GM23338 (cell line): ENCODE measurements at regions not wholly inside any gene's neighbourhood (a gene's known extent, or its start where the extent isn't known, plus 50 kb on each side); places are given as distances from the start of the nearest gene placed in this dataset.

ENCODE experiments used
- ATAC-seq: fragments of 200-7000 bp; cut with Tn5 transposase; 3 replicates; pipeline ENCODE4 v1.9.1; 2020
- DNase-seq: peaks from one replicate; pipeline ENCODE4 v3.0.0-alpha.2; 2015; ENCODE audit warnings: low spot score
- H2AFZ ChIP-seq: fragments of 200-600 bp; sonication (generic); 2 replicates; pipeline ENCODE4 v1.8.0; 2016; ENCODE audit warnings: antibody characterized with exemption, mild to moderate bottlenecking, moderate library complexity
- H3F3A ChIP-seq: fragments of 200-600 bp; sonication (generic); replicated peaks from 2 replicates; pipeline ENCODE4 v1.8.0; 2017; ENCODE audit warnings: antibody characterized with exemption, mixed run types, low read depth
- H3K27ac ChIP-seq: fragments of 200-600 bp; sonication (generic); 2 replicates; pipeline ENCODE4 v1.6.1; 2016; ENCODE audit warnings: low read depth
- H3K27me3 ChIP-seq: fragments of 200-600 bp; sonication (generic); 2 replicates; pipeline ENCODE4 v1.8.0; 2016; ENCODE audit warnings: mild to moderate bottlenecking, mixed run types, moderate library complexity; ENCODE audit not compliant: insufficient read depth
- H3K36me3 ChIP-seq: fragments of 200-600 bp; sonication (generic); 2 replicates; pipeline ENCODE4 v1.8.0; 2016; ENCODE audit warnings: mild to moderate bottlenecking; ENCODE audit not compliant: insufficient read depth
- H3K4me1 ChIP-seq: fragments of 200-600 bp; sonication (generic); 2 replicates; pipeline ENCODE4 v1.8.0; 2016; ENCODE audit warnings: mild to moderate bottlenecking, moderate library complexity; ENCODE audit not compliant: insufficient read depth
- H3K4me2 ChIP-seq: fragments of 200-600 bp; sonication (generic); 2 replicates; pipeline ENCODE4 v1.7.1; 2017; ENCODE audit warnings: mixed run types
- H3K4me3 ChIP-seq: fragments of 200-600 bp; sonication (generic); 2 replicates; pipeline ENCODE4 v1.6.1; 2016; ENCODE audit warnings: mixed run types
- H3K79me2 ChIP-seq: fragments of 200-600 bp; sonication (generic); replicated peaks from 2 replicates; pipeline ENCODE4 v1.8.0; 2017; ENCODE audit warnings: mild to moderate bottlenecking; ENCODE audit not compliant: insufficient read depth
- H3K9me2 ChIP-seq: fragments of 200-600 bp; sonication (generic); 2 replicates; pipeline ENCODE4 v1.8.0; 2017; ENCODE audit not compliant: insufficient read depth
- H4K20me1 ChIP-seq: fragments of 200-600 bp; sonication (generic); replicated peaks from 2 replicates; pipeline ENCODE4 v1.8.0; 2017; ENCODE audit warnings: mild to moderate bottlenecking; ENCODE audit not compliant: insufficient read depth
- H3K27ac Mint-ChIP-seq: 2 replicates; pipeline ENCODE4 v1.8.0; 2020; ENCODE audit warnings: inconsistent platforms, mild to moderate bottlenecking, moderate library complexity, mixed read lengths
- H3K27me3 Mint-ChIP-seq: 3 replicates; pipeline ENCODE4 v1.8.0; 2022; ENCODE audit warnings: low read depth, mild to moderate bottlenecking, moderate library complexity, mixed read lengths, inconsistent platforms; ENCODE audit not compliant: insufficient read depth, poor library complexity
- H3K36me3 Mint-ChIP-seq: 3 replicates; pipeline ENCODE4 v1.8.0; 2021; ENCODE audit warnings: low read depth, mild to moderate bottlenecking, inconsistent platforms, moderate library complexity, mixed read lengths
- H3K4me1 Mint-ChIP-seq: 3 replicates; pipeline ENCODE4 v1.8.0; 2020; ENCODE audit warnings: mild to moderate bottlenecking, inconsistent platforms, mixed read lengths
- H3K4me3 Mint-ChIP-seq: 3 replicates; pipeline ENCODE4 v1.8.0; 2021; ENCODE audit warnings: moderate library complexity, mild to moderate bottlenecking, inconsistent platforms, mixed read lengths
- H3K9me3 Mint-ChIP-seq: 3 replicates; pipeline ENCODE4 v1.8.0; 2020; ENCODE audit warnings: moderate library complexity, mild to moderate bottlenecking, inconsistent platforms, mixed read lengths
- CREB1 ChIP-seq: fragments of 250-450 bp; sonication (Bioruptor Pico); IDR thresholded peaks from 2 replicates; pipeline ENCODE4 v1.5.0; 2020; ENCODE audit warnings: low read depth, mild to moderate bottlenecking, moderate library complexity
- CTCF ChIP-seq, 2 experiments: fragments of 200-600 bp in 1 of 2; sonication (generic) in 1 of 2; conservative IDR thresholded peaks; 2 replicates each; pipeline versions ENCODE4 v1.5.1 to v1.6.1; 2016 to 2017; ENCODE audit warnings: antibody characterized with exemption in 2 of 2, low read depth in 2 of 2, mild to moderate bottlenecking in 2 of 2, moderate library complexity in 1 of 2
- ETS1 ChIP-seq: IDR thresholded peaks from 2 replicates; pipeline ENCODE4 v1.6.1; 2016; ENCODE audit warnings: antibody characterized with exemption
- EZH2 ChIP-seq: fragments of 200-600 bp; sonication (generic); IDR thresholded peaks from one replicate; pipeline ENCODE4 v1.8.0; 2017; ENCODE audit warnings: antibody characterized with exemption, mild to moderate bottlenecking, low read depth; ENCODE audit not compliant: unreplicated experiment
- EZH2phosphoT487 ChIP-seq: fragments of 200-600 bp; sonication (generic); IDR thresholded peaks from one replicate; pipeline ENCODE4 v1.8.1; 2018; ENCODE audit warnings: antibody characterized with exemption; ENCODE audit not compliant: unreplicated experiment
- JUNB ChIP-seq: IDR thresholded peaks from one replicate; pipeline ENCODE4 v1.6.1; 2016; ENCODE audit warnings: antibody characterized with exemption; ENCODE audit not compliant: unreplicated experiment
- NANOG ChIP-seq: IDR thresholded peaks from 2 replicates; pipeline ENCODE4 v1.6.1; 2016; ENCODE audit warnings: antibody characterized with exemption, borderline replicate concordance
- POLR2AphosphoS5 ChIP-seq: IDR thresholded peaks from 2 replicates; pipeline ENCODE4 v1.6.1; 2016; ENCODE audit warnings: antibody characterized with exemption, low read depth
- REST ChIP-seq: IDR thresholded peaks from one replicate; pipeline ENCODE4 v1.6.1; 2018; ENCODE audit warnings: antibody characterized with exemption; ENCODE audit not compliant: unreplicated experiment
- STAT1 ChIP-seq: IDR thresholded peaks from one replicate; pipeline ENCODE4 v1.6.1; 2016; ENCODE audit warnings: antibody characterized with exemption; ENCODE audit not compliant: unreplicated experiment
- ZNF331 ChIP-seq: fragments of 250-450 bp; sonication (Bioruptor Pico); IDR thresholded peaks from 2 replicates; pipeline ENCODE4 v1.5.0; 2020; ENCODE audit warnings: low read depth, mild to moderate bottlenecking, moderate library complexity
- ZNF462 ChIP-seq: fragments of 250-450 bp; sonication (Bioruptor Pico); IDR thresholded peaks from 2 replicates; pipeline ENCODE4 v1.5.0; 2020; ENCODE audit warnings: mild to moderate bottlenecking, moderate library complexity

GRCh38 chr14:34201909-34202637, 251.2 kb upstream of the EGLN3 start:
- no peaks in the 10 kb centered on the region for H3K36me3 Mint-ChIP-seq
- H3K4me3 ChIP-seq: no peak overlapping the region
- H3K27me3 Mint-ChIP-seq: peaks cover 1% of the 10 kb centered on the region
- H3K9me3 Mint-ChIP-seq: peaks cover 5% of the 10 kb centered on the region; the same call in 1 of the 3 replicates
- no peaks in the 10 kb centered on the region for H4K20me1 ChIP-seq
- TF ChIP-seq POLR2AphosphoS5 (no peak), CTCF (conservative IDR thresholded peaks at IDR 0.05; ENCODE audit: low read depth in 2 of 2) (no peak), NANOG (no peak), EZH2phosphoT487 (no peak), ZNF462 (CRISPR knock-in tag) (no peak), ETS1 (no peak), ZNF331 (CRISPR knock-in tag) (no peak), REST (no peak), EZH2 (no peak), STAT1 (no peak), CREB1 (no peak), JUNB (no peak)
- no peaks in the 10 kb centered on the region for H3F3A ChIP-seq
- no peak overlapping the region for H3K4me2 ChIP-seq
- 0 out of 2 replicates have a peak, but pooled peaks cover 4% of the 10 kb centered on the region for H3K9me2 ChIP-seq
- H3K4me3 Mint-ChIP-seq: no peak overlapping the region
- no peaks in the 10 kb centered on the region for H3K4me1 ChIP-seq
- DNase-seq (no peak), ATAC-seq (no peak)
- H3K4me1 Mint-ChIP-seq: no peaks in the 10 kb centered on the region
- no peak overlapping the region for H3K27ac Mint-ChIP-seq
- no peaks in the 10 kb centered on the region for H3K79me2 ChIP-seq
- H3K36me3 ChIP-seq: no peaks in the 10 kb centered on the region
- H2AFZ ChIP-seq: no peak overlapping the region
- H3K27me3 ChIP-seq: no peaks in the 10 kb centered on the region
- H3K27ac ChIP-seq: no peak overlapping the region
